ENCODE measurements at regions not wholly inside any gene's neighbourhood (a gene's known extent, or its start where the extent isn't known, plus 50 kb on each side); places are given as distances from the start of the nearest gene placed in this dataset.

DNA sequence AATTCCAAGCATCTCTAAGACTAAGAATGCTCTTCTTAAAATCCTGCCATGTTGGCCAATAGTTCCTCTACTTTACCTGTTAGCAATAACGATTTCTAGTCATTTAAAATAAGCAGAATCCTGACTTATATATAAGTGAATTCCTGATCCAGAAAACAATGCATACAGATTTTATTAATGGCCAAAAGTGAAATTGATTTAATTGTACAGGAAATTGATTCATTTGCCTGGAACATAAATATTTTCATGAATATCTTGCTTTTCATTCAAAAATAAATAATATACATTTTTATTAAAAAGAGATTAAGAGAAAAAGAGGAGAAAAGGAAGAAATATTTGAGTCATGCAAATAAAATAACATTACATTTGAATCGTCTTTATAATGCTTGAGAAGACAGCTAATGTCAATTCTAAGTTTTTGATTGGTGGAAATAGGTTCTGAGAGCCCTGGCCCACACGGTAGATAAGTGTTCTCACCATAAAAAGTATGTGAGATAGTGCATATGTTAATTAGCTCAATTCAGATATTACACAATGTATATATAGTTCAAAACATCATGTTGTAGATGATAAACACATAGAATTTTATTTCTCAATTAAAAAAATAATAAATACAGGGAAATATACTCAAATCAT, 323.2 kb upstream of the MIR17HG start:
- no peak for TF ChIP-seq POLR2A (IDR thresholded peaks at IDR 0.05; ENCODE audit: low read depth, low read length)
- TF ChIP-seq TAF1 (IDR thresholded peaks at IDR 0.05; ENCODE audit: borderline replicate concordance, low read depth, low read length) = no peak
- no peak for TF ChIP-seq POLR2AphosphoS5 (IDR thresholded peaks at IDR 0.05; ENCODE audit: low read depth, low read length)

Data from GM12892 (cell line).